H1 (cell line): ENCODE measurements at regions not wholly inside any gene's neighbourhood (a gene's known extent, or its start where the extent isn't known, plus 50 kb on each side); places are given as distances from the start of the nearest gene placed in this dataset.

ENCODE experiments used
- CTCF ChIP-seq, 3 experiments: IDR thresholded peaks; 1 replicate in 2 of 3; 2 replicates in 1 of 3; pipeline versions ENCODE4 v1.5.1 to v1.6.1; 2011; ENCODE audit warnings: low read length in 3 of 3, mild to moderate bottlenecking in 3 of 3, inconsistent platforms in 2 of 3, low read depth in 1 of 3, moderate library complexity in 1 of 3; ENCODE audit not compliant: insufficient read depth in 1 of 3; ENCODE audit errors: control extremely low read depth in 1 of 3
- EZH2 ChIP-seq: fragments of 200-600 bp; sonication (generic); IDR thresholded peaks from 2 replicates; pipeline ENCODE4 v1.7.1; 2012; ENCODE audit warnings: low read depth, mild to moderate bottlenecking, moderate library complexity, low read length, inconsistent platforms; ENCODE audit not compliant: severe bottlenecking
- JUN ChIP-seq: IDR thresholded peaks from 2 replicates; pipeline ENCODE4 v1.6.1; 2011; ENCODE audit warnings: low read depth, mild to moderate bottlenecking, improper control_type of control experiment, low read length
- POLR2A ChIP-seq, 2 experiments: IDR thresholded peaks; 1 replicate in 1 of 2; 2 replicates in 1 of 2; pipeline ENCODE4 v1.6.1; 2011; ENCODE audit warnings: low read depth in 2 of 2, low read length in 2 of 2, mild to moderate bottlenecking in 2 of 2; ENCODE audit errors: control extremely low read depth in 1 of 2
- RBBP5 ChIP-seq: IDR thresholded peaks from 2 replicates; pipeline ENCODE4 v1.7.1; 2012; ENCODE audit warnings: low read depth, mild to moderate bottlenecking, inconsistent platforms, low read length, moderate library complexity, borderline replicate concordance
- RNF2 ChIP-seq: fragments of 200-900, 300-1000 bp; sonication (generic); IDR thresholded peaks from 2 replicates; pipeline ENCODE4 v1.7.1; 2016; ENCODE audit warnings: borderline replicate concordance, low read depth, mild to moderate bottlenecking, antibody characterized with exemption, low read length; ENCODE audit not compliant: poor library complexity, severe bottlenecking; ENCODE audit errors: missing control alignments

GRCh38 chr14:97109234-97109633, 312.1 kb downstream of the VRK1 start:
- no peak for TF ChIP-seq CTCF (IDR thresholded peaks at IDR 0.05; ENCODE audit: control extremely low read depth in 1 of 3, insufficient read depth in 1 of 3, low read depth in 1 of 3, low read length in 3 of 3)
- no peak for TF ChIP-seq POLR2A (IDR thresholded peaks at IDR 0.05; ENCODE audit: control extremely low read depth in 1 of 2, low read depth in 2 of 2, low read length in 2 of 2)
- TF ChIP-seq JUN: no peak
- TF ChIP-seq RNF2: no peak
- no peak for TF ChIP-seq RBBP5
- no peak for TF ChIP-seq EZH2
